ENCODE measurements at regions not wholly inside any gene's neighbourhood (a gene's known extent, or its start where the extent isn't known, plus 50 kb on each side); places are given as distances from the start of the nearest gene placed in this dataset.
"Not testable (repeated sequence)": the region's sequence is repeated elsewhere in the genome, so short reads cannot be mapped to it uniquely, and the experiment has no call there.

- DNase-seq (ENCODE audit: low read depth in 2 of 2), result peak in 1 of 2 donors; percentile 51
- no peak overlapping the region for H3K4me3 ChIP-seq (replicated peaks in 1 of 2; ENCODE audit: low read depth in 2 of 2, low read length in 2 of 2)
- TF ChIP-seq CTCF (IDR thresholded peaks at IDR 0.05; ENCODE audit: low read depth, low read length), result no peak
Measured at GRCh38 chr16:88144028-88144511, 192.8 kb downstream of the BANP start.

- TF ChIP-seq CTCF (IDR thresholded peaks at IDR 0.05; ENCODE audit: low read depth, low read length), result peak; percentile 15
- H3K4me3 ChIP-seq (replicated peaks in 1 of 2; ENCODE audit: low read depth in 2 of 2, low read length in 2 of 2), result not testable (repeated sequence)
- DNase-seq (ENCODE audit: low read depth in 2 of 2), result peak in 1 of 2 donors; percentile 5
Measured at GRCh38 chr16:88145376-88145775, 194.1 kb downstream of the BANP start.

- DNase-seq (ENCODE audit: low read depth in 2 of 2); H3K4me3 ChIP-seq (replicated peaks in 1 of 2; ENCODE audit: low read depth in 2 of 2, low read length in 2 of 2): not testable (repeated sequence)
Measured at GRCh38 chr16:88145824-88146405, 194.7 kb downstream of the BANP start.

GRCh38 chr16:88148078-88148477, 196.8 kb downstream of the BANP start:
- DNase-seq (ENCODE audit: low read depth in 2 of 2); H3K4me3 ChIP-seq (replicated peaks in 1 of 2; ENCODE audit: low read depth in 2 of 2, low read length in 2 of 2): not testable (repeated sequence)

- not testable (repeated sequence) for H3K4me3 ChIP-seq (replicated peaks in 1 of 2; ENCODE audit: low read depth in 2 of 2, low read length in 2 of 2); DNase-seq (ENCODE audit: low read depth in 2 of 2)
Measured at GRCh38 chr16:88148682-88149081, 197.4 kb downstream of the BANP start.

GRCh38 chr16:88149158-88149603, 197.9 kb downstream of the BANP start:
- H3K4me3 ChIP-seq (replicated peaks in 1 of 2; ENCODE audit: low read depth in 2 of 2, low read length in 2 of 2); DNase-seq (ENCODE audit: low read depth in 2 of 2): not testable (repeated sequence)

GRCh38 chr16:88149663-88150062, 198.4 kb downstream of the BANP start:
- H3K4me3 ChIP-seq (replicated peaks in 1 of 2; ENCODE audit: low read depth in 2 of 2, low read length in 2 of 2); DNase-seq (ENCODE audit: low read depth in 2 of 2): not testable (repeated sequence)

GRCh38 chr16:88150456-88151128, 199.4 kb downstream of the BANP start:
- not testable (repeated sequence) for DNase-seq (ENCODE audit: low read depth in 2 of 2)

GRCh38 chr16:88151129-88151499, 199.9 kb downstream of the BANP start:
- H3K4me3 ChIP-seq (replicated peaks in 1 of 2; ENCODE audit: low read depth in 2 of 2, low read length in 2 of 2), result not testable (repeated sequence)
- DNase-seq (ENCODE audit: low read depth in 2 of 2), result peak in 1 of 2 donors; percentile 22

More at GRCh38 chr16:88150456-88151128, 199.4 kb downstream of the BANP start:
- not testable (repeated sequence) for H3K4me3 ChIP-seq (replicated peaks in 1 of 2; ENCODE audit: low read depth in 2 of 2, low read length in 2 of 2)

GRCh38 chr16:88151859-88152843, 200.9 kb downstream of the BANP start:
- not testable (repeated sequence) for DNase-seq (ENCODE audit: low read depth in 2 of 2); H3K4me3 ChIP-seq (replicated peaks in 1 of 2; ENCODE audit: low read depth in 2 of 2, low read length in 2 of 2)

- DNase-seq (ENCODE audit: low read depth in 2 of 2); H3K4me3 ChIP-seq (replicated peaks in 1 of 2; ENCODE audit: low read depth in 2 of 2, low read length in 2 of 2): not testable (repeated sequence)
Measured at GRCh38 chr16:88152879-88153278, 201.6 kb downstream of the BANP start.

- H3K4me3 ChIP-seq (replicated peaks in 1 of 2; ENCODE audit: low read depth in 2 of 2, low read length in 2 of 2); DNase-seq (ENCODE audit: low read depth in 2 of 2): not testable (repeated sequence)
Measured at GRCh38 chr16:88153516-88153915, 202.3 kb downstream of the BANP start.

- DNase-seq (ENCODE audit: low read depth in 2 of 2); H3K4me3 ChIP-seq (replicated peaks in 1 of 2; ENCODE audit: low read depth in 2 of 2, low read length in 2 of 2): not testable (repeated sequence)
Measured at GRCh38 chr16:88154886-88155285, 203.7 kb downstream of the BANP start.

GRCh38 chr16:88155681-88156080, 204.4 kb downstream of the BANP start:
- not testable (repeated sequence) for H3K4me3 ChIP-seq (replicated peaks in 1 of 2; ENCODE audit: low read depth in 2 of 2, low read length in 2 of 2); DNase-seq (ENCODE audit: low read depth in 2 of 2)

- not testable (repeated sequence) for H3K4me3 ChIP-seq (replicated peaks in 1 of 2; ENCODE audit: low read depth in 2 of 2, low read length in 2 of 2); DNase-seq (ENCODE audit: low read depth in 2 of 2)
Measured at GRCh38 chr16:88156640-88157283, 205.5 kb downstream of the BANP start.
